CD4-positive, alpha-beta memory T cell (primary cell): ENCODE measurements at regions not wholly inside any gene's neighbourhood (a gene's known extent, or its start where the extent isn't known, plus 50 kb on each side); places are given as distances from the start of the nearest gene placed in this dataset.

Experiments used
- CTCF ChIA-PET: fragments of 350-600 bp; sonication (Branson Sonifier 250); formaldehyde crosslinking; loops from one replicate; lab custom pipeline; 2021; ENCODE audit warnings: inconsistent platforms; ENCODE audit not compliant: partially characterized antibody; lab: Charles Lee
- POLR2A ChIA-PET: fragments of 350-600 bp; sonication (Branson Sonifier 250); formaldehyde crosslinking; loops from one replicate; lab custom pipeline; 2021; ENCODE audit not compliant: partially characterized antibody; lab: Charles Lee
- DNase-seq, 5 donors: peaks; one replicate each; pipeline versions ENCODE4 v3.0.0 to v3.0.0-alpha.2; 2020 to 2022; ENCODE audit warnings: mixed read lengths in 1 of 5
- H3K27ac ChIP-seq: one replicate; pipeline ENCODE4 v1.7.0; 2013; ENCODE audit warnings: low read depth, low read length
- H3K27me3 ChIP-seq: 2 replicates; pipeline ENCODE4 v1.7.0; 2013; ENCODE audit warnings: mild to moderate bottlenecking, low read length, moderate library complexity; ENCODE audit not compliant: insufficient read depth
- H3K36me3 ChIP-seq: 2 replicates; pipeline ENCODE4 v1.7.0; 2013; ENCODE audit warnings: mild to moderate bottlenecking, low read length, moderate library complexity; ENCODE audit not compliant: insufficient read depth
- H3K4me1 ChIP-seq: 2 replicates; pipeline ENCODE4 v1.7.0; 2013; ENCODE audit warnings: mild to moderate bottlenecking, low read length, moderate library complexity; ENCODE audit not compliant: insufficient read depth
- H3K4me3 ChIP-seq, 2 donors: one replicate each; pipeline ENCODE4 v1.7.0; 2013; ENCODE audit warnings: low read length in 2 of 2, mild to moderate bottlenecking in 1 of 2
- H3K9me3 ChIP-seq, 2 donors: one replicate each; pipeline ENCODE4 v1.7.0; 2013; ENCODE audit warnings: low read length in 2 of 2, control low read depth in 1 of 2; ENCODE audit not compliant: control insufficient read depth in 1 of 2
- H3K27ac Mint-ChIP-seq, 7 donors: one replicate each; pipeline ENCODE4 v1.8.0; 2020 to 2021; ENCODE audit warnings: mixed read lengths in 7 of 7, mild to moderate bottlenecking in 6 of 7, inconsistent platforms in 3 of 7, moderate library complexity in 3 of 7
- H3K27me3 Mint-ChIP-seq, 2 donors: one replicate each; pipeline ENCODE4 v1.8.0; 2020 to 2021; ENCODE audit warnings: mixed read lengths in 2 of 2
- H3K36me3 Mint-ChIP-seq, 2 donors: one replicate each; pipeline ENCODE4 v1.8.0; 2020 to 2021; ENCODE audit warnings: mixed read lengths in 2 of 2, inconsistent platforms in 1 of 2, mild to moderate bottlenecking in 1 of 2
- H3K4me1 Mint-ChIP-seq, 4 donors: one replicate each; pipeline ENCODE4 v1.8.0; 2020 to 2021; ENCODE audit warnings: mixed read lengths in 4 of 4, mild to moderate bottlenecking in 1 of 4
- H3K4me3 Mint-ChIP-seq, 8 donors: one replicate each; pipeline ENCODE4 v1.8.0; 2020 to 2021; ENCODE audit warnings: mixed read lengths in 8 of 8, mild to moderate bottlenecking in 7 of 8, moderate library complexity in 6 of 8, inconsistent platforms in 3 of 8
- H3K9me3 Mint-ChIP-seq, 8 donors: one replicate each; pipeline ENCODE4 v1.8.0; 2020 to 2021; ENCODE audit warnings: mixed read lengths in 8 of 8, mild to moderate bottlenecking in 5 of 8, inconsistent platforms in 3 of 8, moderate library complexity in 1 of 8
- intact Hi-C: fragments of 100-400 bp; cut with micrococcal nuclease; formaldehyde crosslinking; loops from one replicate; pipeline ENCODE4 v1.15.1; 2023

GRCh38 chrX:34873500-34874225, 68.9 kb upstream of the FAM47B start:
- Histone ChIP-seq H3K27me3 (no peaks in the 10 kb centered on the region), H3K4me3 (no peak overlapping the region), H3K9me3 (no peaks in the 10 kb centered on the region), H3K4me1 (no peaks in the 10 kb centered on the region), H3K27ac (no peak overlapping the region), H3K36me3 (no peaks in the 10 kb centered on the region)
- H3K27ac Mint-ChIP-seq, result no peak overlapping the region
- H3K36me3 Mint-ChIP-seq, result no peaks in the 10 kb centered on the region
- H3K4me3 Mint-ChIP-seq, result no peak overlapping the region
- ChIA-PET CTCF (no interaction called here), POLR2A (no interaction called here)
- H3K27me3 Mint-ChIP-seq, result no peaks in the 10 kb centered on the region
- intact Hi-C loops, result no loop called here
- H3K4me1 Mint-ChIP-seq, result no peaks in the 10 kb centered on the region
- peaks cover 0 to 26% (median 7%) of the 10 kb centered on the region in 8 donors for H3K9me3 Mint-ChIP-seq
- no peak for DNase-seq

- POLR2A ChIA-PET, result no interaction called here
- H3K27me3 Mint-ChIP-seq, result no peaks in the 10 kb centered on the region
- intact Hi-C loops, result no loop called here
Measured at GRCh38 chrX:34874763-34875162, 67.8 kb upstream of the FAM47B start.

GRCh38 chrX:34875204-34875603, 67.4 kb upstream of the FAM47B start:
- no peaks in the 10 kb centered on the region for H3K4me1 Mint-ChIP-seq
- H3K9me3 Mint-ChIP-seq, result peaks cover 0 to 18% (median 7%) of the 10 kb centered on the region in 8 donors
- Histone ChIP-seq H3K4me1 (no peaks in the 10 kb centered on the region), H3K4me3 (no peak overlapping the region), H3K36me3 (no peaks in the 10 kb centered on the region), H3K27me3 (no peaks in the 10 kb centered on the region), H3K9me3 (no peaks in the 10 kb centered on the region), H3K27ac (no peak overlapping the region)
- intact Hi-C loops, result no loop called here
- no peak overlapping the region for H3K27ac Mint-ChIP-seq
- H3K27me3 Mint-ChIP-seq, result no peaks in the 10 kb centered on the region
- DNase-seq, result no peak
- POLR2A ChIA-PET, result no interaction called here
- CTCF ChIA-PET, result no interaction called here
- no peak overlapping the region for H3K4me3 Mint-ChIP-seq
- no peaks in the 10 kb centered on the region for H3K36me3 Mint-ChIP-seq

More at GRCh38 chrX:34874763-34875162, 67.8 kb upstream of the FAM47B start:
- H3K36me3 ChIP-seq, result no peaks in the 10 kb centered on the region
- no peaks in the 10 kb centered on the region for H3K4me1 ChIP-seq
- no peaks in the 10 kb centered on the region for H3K9me3 ChIP-seq
- Mint-ChIP-seq H3K27ac (no peak overlapping the region), H3K4me1 (no peaks in the 10 kb centered on the region), H3K36me3 (no peaks in the 10 kb centered on the region), H3K9me3 (peaks cover 0 to 23% (median 7%) of the 10 kb centered on the region in 8 donors), H3K4me3 (no peak overlapping the region)
- CTCF ChIA-PET, result no interaction called here
- no peaks in the 10 kb centered on the region for H3K27me3 ChIP-seq
- H3K27ac ChIP-seq, result no peak overlapping the region
- no peak for DNase-seq
- H3K4me3 ChIP-seq, result no peak overlapping the region

DNA sequence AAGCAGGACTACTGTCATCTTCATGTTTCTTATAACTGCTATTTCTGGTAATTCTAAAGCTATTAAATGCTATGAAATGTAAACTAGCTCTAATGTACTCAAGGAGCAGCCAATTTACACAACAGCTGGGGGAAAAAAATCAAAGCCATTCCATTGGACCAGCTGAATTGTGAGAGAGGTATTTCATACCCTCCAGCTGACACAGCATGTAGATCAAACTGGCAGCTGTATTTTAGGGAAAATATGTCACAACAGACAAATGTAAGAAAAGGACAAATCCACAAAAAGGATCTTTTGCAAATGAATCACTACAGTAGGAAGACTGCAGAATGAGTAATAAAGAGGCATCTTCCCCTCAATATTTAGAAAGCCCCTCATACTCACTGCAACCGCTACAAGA, 65.2 kb upstream of the FAM47B start:
- Mint-ChIP-seq H3K27me3 (no peaks in the 10 kb centered on the region), H3K4me1 (no peaks in the 10 kb centered on the region), H3K4me3 (no peak overlapping the region), H3K9me3 (peaks cover 0 to 7% (median 1%) of the 10 kb centered on the region in 8 donors), H3K36me3 (no peaks in the 10 kb centered on the region), H3K27ac (no peak overlapping the region)
- no peak for DNase-seq
- ChIA-PET CTCF (no interaction called here), POLR2A (no interaction called here)
- Histone ChIP-seq H3K27ac (no peak overlapping the region), H3K4me3 (no peak overlapping the region), H3K27me3 (no peaks in the 10 kb centered on the region), H3K36me3 (no peaks in the 10 kb centered on the region), H3K9me3 (no peaks in the 10 kb centered on the region), H3K4me1 (no peaks in the 10 kb centered on the region)
- intact Hi-C loops, result no loop called here

DNA sequence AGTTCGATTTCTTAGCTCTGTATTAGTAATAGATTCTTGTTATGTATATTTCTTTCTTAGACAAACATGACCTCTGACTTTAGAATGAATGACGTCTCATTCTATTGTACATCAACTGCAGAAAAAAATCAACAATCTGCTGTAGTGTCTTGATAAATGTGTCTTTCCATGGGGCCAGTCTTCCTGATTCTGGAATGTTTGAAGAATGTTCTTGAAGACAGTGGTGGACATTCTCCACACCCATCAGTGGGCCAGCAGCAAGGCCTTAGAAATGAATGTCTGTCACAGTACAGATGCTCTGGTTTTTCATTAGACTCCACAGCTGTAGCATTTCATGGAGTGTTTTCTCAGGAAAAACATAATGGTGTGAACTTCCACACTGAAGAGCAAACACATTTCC, 63.2 kb upstream of the FAM47B start:
- no peaks in the 10 kb centered on the region for H3K9me3 ChIP-seq
- POLR2A ChIA-PET, result no interaction called here

GRCh38 chrX:34879886-34880285, 62.7 kb upstream of the FAM47B start:
- Histone ChIP-seq H3K9me3 (no peaks in the 10 kb centered on the region), H3K27ac (no peak overlapping the region), H3K27me3 (no peaks in the 10 kb centered on the region), H3K4me3 (no peak overlapping the region), H3K36me3 (no peaks in the 10 kb centered on the region), H3K4me1 (no peaks in the 10 kb centered on the region)
- POLR2A ChIA-PET, result no interaction called here
- CTCF ChIA-PET, result no interaction called here
- no peaks in the 10 kb centered on the region for H3K4me1 Mint-ChIP-seq
- DNase-seq, result no peak
- peaks cover 0 to 9% (median 0%) of the 10 kb centered on the region in 8 donors for H3K9me3 Mint-ChIP-seq
- intact Hi-C loops, result no loop called here
- no peak overlapping the region for H3K27ac Mint-ChIP-seq
- no peak overlapping the region for H3K4me3 Mint-ChIP-seq
- no peaks in the 10 kb centered on the region for H3K27me3 Mint-ChIP-seq
- no peaks in the 10 kb centered on the region for H3K36me3 Mint-ChIP-seq

More for the DNA sequence above, 63.2 kb upstream of the FAM47B start:
- Mint-ChIP-seq H3K27me3 (no peaks in the 10 kb centered on the region), H3K9me3 (peaks cover 0 to 9% (median 0%) of the 10 kb centered on the region in 8 donors), H3K36me3 (no peaks in the 10 kb centered on the region), H3K4me3 (no peak overlapping the region), H3K27ac (no peak overlapping the region), H3K4me1 (no peaks in the 10 kb centered on the region)
- Histone ChIP-seq H3K36me3 (no peaks in the 10 kb centered on the region), H3K27me3 (no peaks in the 10 kb centered on the region), H3K4me3 (no peak overlapping the region), H3K4me1 (no peaks in the 10 kb centered on the region), H3K27ac (no peak overlapping the region)
- DNase-seq, result no peak
- intact Hi-C loops, result no loop called here
- CTCF ChIA-PET, result no interaction called here

- intact Hi-C loops, result no loop called here
Measured at GRCh38 chrX:34880656-34881055, 61.9 kb upstream of the FAM47B start.

More at GRCh38 chrX:34880656-34881055, 61.9 kb upstream of the FAM47B start:
- Mint-ChIP-seq H3K9me3 (peaks cover 0 to 9% (median 0%) of the 10 kb centered on the region in 8 donors), H3K4me1 (no peaks in the 10 kb centered on the region), H3K4me3 (no peak overlapping the region), H3K27me3 (no peaks in the 10 kb centered on the region), H3K36me3 (no peaks in the 10 kb centered on the region), H3K27ac (no peak overlapping the region)
- H3K4me3 ChIP-seq, result no peak overlapping the region
- no peak for DNase-seq
- H3K27me3 ChIP-seq, result no peaks in the 10 kb centered on the region
- ChIA-PET POLR2A (no interaction called here), CTCF (no interaction called here)
- no peaks in the 10 kb centered on the region for H3K4me1 ChIP-seq
- H3K9me3 ChIP-seq, result no peaks in the 10 kb centered on the region
- H3K36me3 ChIP-seq, result no peaks in the 10 kb centered on the region
- H3K27ac ChIP-seq, result no peak overlapping the region
